ENCODE measurements at regions not wholly inside any gene's neighbourhood (a gene's known extent, or its start where the extent isn't known, plus 50 kb on each side); places are given as distances from the start of the nearest gene placed in this dataset.
A peak's percentile ranks its signal among the peaks of the same experiment; 100 is the strongest.

DNA sequence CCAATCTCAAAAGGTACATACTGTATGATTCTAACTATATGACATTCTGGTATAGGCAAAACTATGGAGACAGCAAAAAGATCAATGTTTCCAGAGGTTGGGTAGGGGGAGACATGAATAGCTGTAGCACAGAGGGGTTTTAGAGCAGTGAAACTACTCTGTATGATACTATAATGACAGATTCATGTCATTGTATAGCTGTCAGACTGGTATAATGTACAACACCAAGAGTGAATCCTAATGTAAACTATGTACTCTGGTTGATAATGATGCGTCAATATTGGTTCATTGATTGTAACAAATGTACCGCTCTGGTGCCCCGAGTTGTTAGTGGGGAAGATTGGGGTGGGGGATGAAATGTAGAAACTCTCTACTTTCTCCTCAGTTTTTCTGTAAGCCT is 172.4 kb upstream of the SPOPL start:
- no peaks in the 10 kb centered on the region for H3K36me3 ChIP-seq
- peaks cover 8% of the 10 kb centered on the region for H3K4me1 ChIP-seq (ENCODE audit: low read depth)
- DNase-seq (ENCODE audit: low read depth in 1 of 2, low spot score in 1 of 2), result no peak
- H3K9me3 ChIP-seq (ENCODE audit: low read depth), result no peaks in the 10 kb centered on the region
- no peaks in the 10 kb centered on the region for H3K27me3 ChIP-seq
- TF ChIP-seq, protein P1, sequence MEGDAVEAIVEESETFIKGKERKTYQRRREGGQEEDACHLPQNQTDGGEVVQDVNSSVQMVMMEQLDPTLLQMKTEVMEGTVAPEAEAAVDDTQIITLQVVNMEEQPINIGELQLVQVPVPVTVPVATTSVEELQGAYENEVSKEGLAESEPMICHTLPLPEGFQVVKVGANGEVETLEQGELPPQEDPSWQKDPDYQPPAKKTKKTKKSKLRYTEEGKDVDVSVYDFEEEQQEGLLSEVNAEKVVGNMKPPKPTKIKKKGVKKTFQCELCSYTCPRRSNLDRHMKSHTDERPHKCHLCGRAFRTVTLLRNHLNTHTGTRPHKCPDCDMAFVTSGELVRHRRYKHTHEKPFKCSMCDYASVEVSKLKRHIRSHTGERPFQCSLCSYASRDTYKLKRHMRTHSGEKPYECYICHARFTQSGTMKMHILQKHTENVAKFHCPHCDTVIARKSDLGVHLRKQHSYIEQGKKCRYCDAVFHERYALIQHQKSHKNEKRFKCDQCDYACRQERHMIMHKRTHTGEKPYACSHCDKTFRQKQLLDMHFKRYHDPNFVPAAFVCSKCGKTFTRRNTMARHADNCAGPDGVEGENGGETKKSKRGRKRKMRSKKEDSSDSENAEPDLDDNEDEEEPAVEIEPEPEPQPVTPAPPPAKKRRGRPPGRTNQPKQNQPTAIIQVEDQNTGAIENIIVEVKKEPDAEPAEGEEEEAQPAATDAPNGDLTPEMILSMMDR (IDR thresholded peaks at IDR 0.05; ENCODE audit: low read depth, low read length), result no peak
- H3K27ac ChIP-seq, result no peak overlapping the region
- H3K4me3 ChIP-seq, result no peak overlapping the region

DNA sequence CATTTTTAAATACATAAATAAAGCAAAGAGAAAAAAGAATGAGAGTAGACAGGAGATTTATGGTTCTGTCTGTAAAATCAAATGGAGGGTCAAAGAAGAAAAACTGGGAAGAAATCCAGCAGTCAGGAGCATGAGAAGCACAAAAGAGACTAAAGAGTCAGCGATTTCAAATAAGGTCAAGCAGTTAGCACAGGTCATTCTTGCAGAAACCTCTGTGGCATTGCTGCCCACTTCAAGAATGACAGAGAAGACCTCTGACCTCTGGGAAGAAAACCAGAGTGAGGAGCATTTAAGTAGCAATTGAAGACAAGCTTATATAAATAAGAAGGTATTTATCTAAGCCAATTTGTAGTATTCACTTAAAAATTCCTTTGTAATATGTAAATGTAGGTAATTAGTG is 172.0 kb upstream of the SPOPL start:
- peak in 1 of 2 donors; percentile 11 for DNase-seq (ENCODE audit: low read depth in 1 of 2, low spot score in 1 of 2)
- Histone ChIP-seq H3K9me3 (ENCODE audit: low read depth) (no peaks in the 10 kb centered on the region), H3K4me3 (no peak overlapping the region), H3K36me3 (no peaks in the 10 kb centered on the region), H3K27ac (peak overlapping the region; percentile 49), H3K4me1 (ENCODE audit: low read depth) (peaks cover 8% of the 10 kb centered on the region), H3K27me3 (no peaks in the 10 kb centered on the region)
- TF ChIP-seq, protein P1 (IDR thresholded peaks at IDR 0.05; ENCODE audit: low read depth, low read length), result no peak

DNA sequence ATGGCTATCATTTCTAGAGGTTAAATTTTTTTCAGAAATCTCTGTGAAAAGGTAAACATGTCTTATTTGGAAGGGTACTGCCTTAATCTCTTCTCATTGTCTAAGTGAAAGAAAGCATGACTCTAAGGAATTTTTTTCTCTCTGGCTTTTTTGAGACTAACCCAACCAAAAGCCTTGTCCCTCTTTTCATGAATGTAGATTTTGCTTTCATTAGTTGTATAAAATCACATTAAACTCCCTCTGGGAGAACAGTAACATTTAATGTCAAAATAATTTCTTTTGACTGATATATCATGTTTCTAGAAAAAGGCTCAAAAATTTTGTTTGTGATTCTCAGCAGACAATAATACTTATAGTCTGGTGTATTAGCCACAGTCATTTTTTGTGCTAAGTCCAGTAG is 168.4 kb upstream of the SPOPL start:
- Histone ChIP-seq H3K4me1 (ENCODE audit: low read depth) (peaks cover 8% of the 10 kb centered on the region), H3K27ac (no peak overlapping the region), H3K36me3 (no peaks in the 10 kb centered on the region), H3K27me3 (no peaks in the 10 kb centered on the region), H3K4me3 (no peak overlapping the region), H3K9me3 (ENCODE audit: low read depth) (no peaks in the 10 kb centered on the region)
- TF ChIP-seq, protein P1 (IDR thresholded peaks at IDR 0.05; ENCODE audit: low read depth, low read length), result no peak
- DNase-seq (ENCODE audit: low read depth in 1 of 2, low spot score in 1 of 2), result no peak

DNA sequence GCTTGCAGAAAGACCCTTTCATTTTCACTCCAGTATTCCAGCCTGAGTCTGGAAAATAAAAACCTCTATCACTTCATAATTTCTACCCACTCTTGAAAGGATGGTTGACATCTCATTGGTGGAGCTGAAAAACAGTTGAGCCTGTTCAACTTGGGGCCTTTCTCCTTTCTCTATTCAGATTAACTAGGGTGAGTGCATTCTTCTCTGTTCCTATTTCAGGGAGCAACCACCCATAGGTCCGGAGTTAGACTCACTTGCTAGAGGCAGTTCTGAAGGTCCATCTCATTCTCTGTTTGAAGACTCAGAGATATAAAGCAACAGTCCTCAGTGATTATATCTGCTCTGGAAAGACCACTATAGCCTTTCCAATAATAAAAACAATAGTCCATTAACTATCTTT is 167.9 kb upstream of the SPOPL start:
- no peak for DNase-seq (ENCODE audit: low read depth in 1 of 2, low spot score in 1 of 2)
- Histone ChIP-seq H3K4me3 (no peak overlapping the region), H3K27me3 (no peaks in the 10 kb centered on the region), H3K27ac (no peak overlapping the region), H3K4me1 (ENCODE audit: low read depth) (peaks cover 8% of the 10 kb centered on the region), H3K36me3 (no peaks in the 10 kb centered on the region), H3K9me3 (ENCODE audit: low read depth) (no peaks in the 10 kb centered on the region)
- TF ChIP-seq, protein P1 (IDR thresholded peaks at IDR 0.05; ENCODE audit: low read depth, low read length), result no peak

DNA sequence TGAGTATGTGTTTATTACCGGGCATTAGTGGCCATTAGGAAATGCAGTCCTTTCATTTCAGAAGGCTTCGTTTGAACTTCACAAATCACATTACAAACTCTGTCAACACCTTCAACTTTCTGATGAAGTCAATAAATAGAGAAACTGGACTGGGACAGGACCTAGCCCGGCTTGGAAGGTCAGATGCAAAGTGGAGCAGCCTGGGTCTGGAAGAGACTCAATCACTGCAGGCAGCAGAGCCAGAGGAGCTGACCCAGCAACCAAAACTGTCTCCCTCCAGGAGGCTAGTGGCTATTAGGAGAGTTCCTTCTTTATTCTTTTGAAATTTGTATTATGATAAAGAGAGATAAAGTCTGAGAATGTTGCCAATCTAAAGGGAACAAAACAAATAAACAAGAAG is 167.2 kb upstream of the SPOPL start:
- Histone ChIP-seq H3K27ac (no peak overlapping the region), H3K36me3 (no peaks in the 10 kb centered on the region), H3K27me3 (no peaks in the 10 kb centered on the region), H3K4me3 (no peak overlapping the region), H3K4me1 (ENCODE audit: low read depth) (peaks cover 7% of the 10 kb centered on the region), H3K9me3 (ENCODE audit: low read depth) (no peaks in the 10 kb centered on the region)
- TF ChIP-seq, protein P1 (IDR thresholded peaks at IDR 0.05; ENCODE audit: low read depth, low read length), result no peak
- no peak for DNase-seq (ENCODE audit: low read depth in 1 of 2, low spot score in 1 of 2)

DNA sequence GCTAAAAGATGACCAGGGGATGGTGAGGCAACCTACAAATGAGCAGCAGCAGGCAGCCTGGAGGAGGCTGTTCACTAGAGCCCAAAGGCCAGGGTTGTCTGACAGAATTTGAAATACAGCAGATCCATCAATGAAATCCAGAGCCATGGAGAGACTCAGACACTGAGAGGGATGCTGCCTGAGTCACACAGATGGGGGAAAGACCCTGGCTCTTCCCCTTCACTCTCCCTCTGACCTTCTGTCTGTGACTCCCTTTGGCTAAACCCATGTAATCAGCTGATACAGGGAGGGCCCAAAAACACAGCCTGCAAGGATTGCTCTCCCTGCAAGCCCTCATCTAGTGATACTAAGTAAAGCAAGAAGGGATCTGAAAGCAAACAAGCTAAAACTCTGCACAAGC is 166.5 kb upstream of the SPOPL start:
- H3K9me3 ChIP-seq (ENCODE audit: low read depth), result no peaks in the 10 kb centered on the region
- TF ChIP-seq, protein P1 (IDR thresholded peaks at IDR 0.05; ENCODE audit: low read depth, low read length), result no peak
- no peaks in the 10 kb centered on the region for H3K36me3 ChIP-seq
- H3K4me3 ChIP-seq, result no peak overlapping the region
- H3K27me3 ChIP-seq, result no peaks in the 10 kb centered on the region
- H3K27ac ChIP-seq, result no peak overlapping the region
- peak in 1 of 2 donors; percentile 11 for DNase-seq (ENCODE audit: low read depth in 1 of 2, low spot score in 1 of 2)
- peaks cover 1% of the 10 kb centered on the region for H3K4me1 ChIP-seq (ENCODE audit: low read depth)
